ENCODE measurements at regions not wholly inside any gene's neighbourhood (a gene's known extent, or its start where the extent isn't known, plus 50 kb on each side); places are given as distances from the start of the nearest gene placed in this dataset.

DNA sequence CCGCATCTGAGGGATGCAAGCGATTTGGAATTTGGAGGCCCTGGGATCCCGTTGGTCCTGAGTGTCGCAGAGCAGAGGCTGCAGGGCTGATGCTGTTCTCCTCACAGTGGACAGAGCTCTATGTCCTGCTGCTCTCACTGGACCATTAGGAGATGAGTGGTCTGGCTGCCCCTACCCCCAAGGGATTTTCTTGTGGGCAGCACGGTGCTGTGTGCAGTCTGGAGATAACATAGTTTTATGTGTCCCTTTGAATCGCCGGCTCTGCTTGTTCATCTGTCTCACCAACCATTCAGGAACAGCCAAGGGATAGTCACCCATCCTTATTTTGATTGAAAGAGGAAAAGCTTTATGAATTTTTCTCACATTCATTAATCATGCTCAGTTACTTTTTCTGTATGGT lies 49.9 kb downstream of the CHRM3 start:
- DNase-seq: no peak

DNA sequence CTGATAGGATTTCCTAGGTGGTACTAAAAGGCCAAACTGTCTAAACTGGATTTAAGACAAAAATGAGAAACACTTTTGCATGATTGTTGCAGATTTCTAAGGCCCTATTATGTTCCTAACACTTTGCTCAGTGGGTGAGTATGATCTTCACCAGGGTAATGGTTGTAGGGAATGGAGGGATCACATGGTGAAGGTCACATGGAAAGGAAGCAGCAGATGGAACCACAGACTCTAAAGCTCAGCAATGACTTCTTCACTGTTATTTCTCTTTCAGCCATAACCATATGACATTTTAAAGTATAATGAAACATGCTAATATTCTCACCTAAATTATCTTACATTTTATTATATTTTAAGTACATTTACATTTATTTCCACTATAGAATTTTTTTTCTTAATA lies 51.5 kb downstream of the CHRM3 start:
- no peak for DNase-seq

DNA sequence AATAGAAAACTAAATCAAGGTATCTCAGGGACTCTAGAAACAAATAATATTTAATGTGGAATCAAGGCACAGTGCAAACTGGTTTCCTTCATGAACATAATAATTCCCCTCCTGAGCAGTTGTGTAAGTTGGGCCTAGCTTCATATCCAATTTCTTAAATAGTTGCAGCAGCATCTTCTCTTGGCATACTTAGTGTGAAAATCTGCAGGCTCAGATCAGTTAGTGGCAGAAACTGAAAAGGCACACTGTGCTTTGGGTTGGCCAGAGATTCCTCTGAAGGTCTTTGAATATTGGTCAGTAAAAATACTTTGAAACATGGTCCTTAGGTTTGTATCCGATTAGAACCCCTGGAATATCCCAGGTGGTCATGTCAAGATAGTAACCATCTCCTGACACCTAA lies 52.5 kb downstream of the CHRM3 start:
- no peak for DNase-seq

DNA sequence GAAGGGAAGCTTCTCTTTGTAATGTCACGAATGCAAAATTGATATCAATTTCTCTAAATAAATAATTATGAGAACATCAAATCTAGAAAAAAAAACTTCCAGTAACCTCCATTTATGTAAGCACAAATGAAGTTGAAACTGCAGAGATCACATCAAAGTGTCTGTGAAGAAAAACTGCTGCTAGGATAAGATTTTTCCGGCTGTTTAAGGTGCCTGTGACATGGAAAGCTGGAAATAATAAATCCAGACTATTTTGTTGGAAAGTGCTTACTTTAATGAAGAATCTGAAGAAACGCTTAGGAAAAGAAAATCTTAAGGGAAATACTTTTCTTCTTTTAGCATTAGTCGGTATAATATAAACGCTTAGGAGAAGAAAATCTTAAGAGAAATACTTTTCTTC lies 57.0 kb downstream of the CHRM3 start:
- DNase-seq: no peak

DNA sequence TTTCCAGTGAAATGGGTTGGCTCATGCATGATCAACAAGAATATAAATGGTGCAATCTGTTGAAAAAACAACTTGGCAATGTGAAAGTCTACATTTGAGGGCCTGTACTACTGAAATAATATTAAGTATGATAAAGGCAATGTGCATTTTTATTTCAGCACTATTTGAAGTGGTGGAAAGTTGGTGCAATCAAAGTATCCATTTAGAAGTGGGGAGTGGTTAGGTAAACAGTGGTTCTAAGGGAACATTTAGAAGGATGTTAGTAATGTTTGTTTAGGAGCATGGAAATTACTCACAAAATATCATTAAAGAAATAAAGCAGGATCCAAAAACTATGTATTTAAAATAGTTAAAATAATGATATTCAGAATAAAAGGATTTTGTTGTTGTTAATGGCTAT lies 60.2 kb downstream of the CHRM3 start:
- DNase-seq: no peak

DNA sequence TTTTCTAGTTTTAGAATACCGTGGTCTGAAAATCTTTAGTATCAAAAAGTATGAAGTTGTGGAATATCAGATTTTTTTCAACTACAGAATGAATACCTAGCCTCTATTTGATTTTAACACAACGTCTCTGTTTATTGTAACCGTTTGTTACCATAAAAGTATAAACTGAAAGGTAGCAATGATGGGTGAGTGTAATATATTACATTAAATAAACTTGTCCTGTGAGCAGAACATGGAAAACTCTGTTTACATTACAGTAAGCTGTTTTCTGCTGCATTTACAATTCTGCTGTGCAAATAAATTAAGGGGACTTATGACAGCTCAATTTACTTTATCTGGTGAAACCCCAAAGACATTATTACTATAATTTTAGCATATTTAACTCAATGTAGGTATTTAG lies 62.5 kb downstream of the CHRM3 start:
- DNase-seq: no peak

DNA sequence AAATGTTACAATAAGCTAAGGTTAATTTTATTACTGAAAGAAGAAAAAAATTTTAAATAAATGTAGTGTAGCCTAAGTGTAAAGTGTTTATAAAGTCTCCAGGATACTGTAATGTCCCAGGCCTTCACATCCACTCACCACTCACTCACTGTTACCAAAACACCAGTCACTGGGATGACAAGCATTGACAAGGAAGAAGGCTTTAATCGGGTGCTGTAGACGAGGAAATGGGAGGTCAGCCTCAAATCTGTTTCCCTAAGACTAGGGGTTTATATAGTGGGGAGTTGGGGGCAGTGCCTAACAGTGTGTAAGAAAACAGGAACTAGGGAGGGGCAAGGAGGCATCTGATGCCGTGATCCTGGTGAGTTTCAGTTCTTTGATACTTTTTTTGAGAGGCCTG lies 69.4 kb downstream of the CHRM3 start:
- no peak for DNase-seq

DNA sequence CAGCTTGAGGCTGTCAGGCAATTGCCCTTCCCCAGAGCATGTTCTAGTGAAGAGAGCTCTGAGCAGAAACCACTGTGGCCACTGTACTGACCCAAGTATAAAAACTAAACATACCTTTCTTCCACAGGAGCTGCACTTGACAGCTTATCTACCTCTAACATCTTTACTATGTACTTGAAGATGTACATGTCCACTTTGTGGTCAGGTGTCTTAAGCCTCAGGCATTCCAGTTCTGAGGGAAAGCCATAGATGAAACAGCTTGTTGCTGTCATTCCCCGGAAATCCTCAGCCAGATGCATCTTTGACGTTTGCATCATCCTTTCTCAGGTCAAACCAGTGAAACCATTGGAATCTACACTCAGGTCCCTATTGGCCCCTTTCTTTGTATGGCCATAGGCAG lies 70.4 kb downstream of the CHRM3 start:
- no peak for DNase-seq

DNA sequence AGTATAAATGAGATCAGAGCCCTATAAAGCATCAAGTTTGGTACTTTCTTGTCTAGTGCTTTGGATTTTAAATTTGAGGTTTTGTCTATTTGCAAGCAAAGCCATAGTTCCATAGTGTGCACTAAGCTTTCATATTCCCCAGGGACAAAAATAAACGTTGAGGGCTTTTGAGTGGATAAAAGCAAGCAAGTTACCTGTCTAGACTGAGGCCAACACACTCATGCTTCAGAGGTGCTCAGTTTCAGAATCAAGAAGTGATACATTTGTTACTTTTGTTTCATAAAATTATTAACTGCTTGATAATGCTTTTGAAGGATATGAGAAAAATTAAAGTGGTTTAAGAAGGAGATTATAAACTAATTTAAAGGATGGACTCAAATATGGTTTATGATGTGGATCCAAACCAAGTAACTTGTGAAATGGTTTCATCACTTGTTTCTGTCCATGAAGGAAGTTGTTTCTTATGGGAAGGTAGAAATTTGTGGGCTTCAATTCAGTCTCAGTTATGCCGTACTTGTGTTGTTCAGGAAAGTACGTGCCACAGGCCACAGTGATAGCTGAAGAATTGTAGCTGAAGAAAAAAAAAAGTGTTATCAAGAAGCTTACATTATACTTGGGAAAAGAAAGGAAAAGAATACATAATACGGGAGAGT lies 71.2 kb downstream of the CHRM3 start:
- no peak for DNase-seq

DNA sequence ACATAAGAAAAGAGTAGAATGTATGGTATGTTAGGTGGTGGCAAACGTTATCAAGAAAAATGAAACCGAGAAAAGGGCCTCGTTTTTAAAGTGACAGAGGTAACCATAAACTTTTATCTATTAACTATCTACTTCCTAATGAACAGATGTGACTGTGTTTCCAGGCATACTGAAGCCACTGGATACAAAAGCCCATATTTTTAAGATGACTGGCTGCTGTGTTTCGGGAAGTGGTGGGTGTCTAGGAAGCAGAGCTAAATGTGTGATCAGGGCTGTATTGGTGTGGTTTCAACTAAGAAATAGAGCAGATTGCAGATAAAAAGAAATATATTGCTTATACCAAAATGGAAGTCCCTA lies 71.8 kb downstream of the CHRM3 start:
- DNase-seq: no peak

DNA sequence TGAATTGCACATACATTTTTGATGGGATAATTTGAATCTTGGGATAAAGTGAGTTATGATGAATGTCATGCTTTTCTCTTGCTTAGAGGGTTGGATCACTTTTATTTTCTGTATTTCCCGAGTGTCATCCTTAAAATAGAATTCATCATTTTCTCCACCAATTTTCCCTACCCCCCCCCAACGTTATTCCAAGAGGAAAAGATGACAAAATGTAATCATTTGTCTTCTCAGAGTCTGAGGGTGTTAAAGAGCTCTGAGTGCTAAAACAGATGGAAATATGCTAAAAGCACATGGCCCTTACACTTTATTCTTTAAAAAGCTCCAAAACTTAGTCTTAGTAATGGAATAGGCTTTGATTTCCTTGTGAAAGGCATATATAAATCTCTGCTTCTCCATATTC lies 81.4 kb downstream of the CHRM3 start:
- no peak for DNase-seq

DNA sequence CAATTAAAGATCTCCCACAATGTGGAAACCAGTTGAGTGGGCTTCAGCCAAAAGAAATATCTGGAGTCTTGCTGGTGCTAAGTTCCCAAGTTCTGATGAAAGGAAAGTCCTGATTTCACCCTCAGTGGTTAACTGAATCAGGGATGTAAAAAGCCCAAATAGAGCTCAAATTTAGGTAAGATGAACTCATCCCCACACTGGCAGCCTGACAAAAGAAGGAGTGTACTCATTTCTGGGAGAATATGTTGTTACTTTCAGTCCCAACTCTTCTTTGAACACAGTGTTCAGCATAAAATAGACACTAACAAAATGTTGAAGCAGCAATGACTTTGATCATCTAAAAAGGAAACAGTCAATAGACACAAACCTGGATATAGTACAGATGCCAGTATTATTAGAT lies 91.7 kb downstream of the CHRM3 start:
- DNase-seq: no peak

DNA sequence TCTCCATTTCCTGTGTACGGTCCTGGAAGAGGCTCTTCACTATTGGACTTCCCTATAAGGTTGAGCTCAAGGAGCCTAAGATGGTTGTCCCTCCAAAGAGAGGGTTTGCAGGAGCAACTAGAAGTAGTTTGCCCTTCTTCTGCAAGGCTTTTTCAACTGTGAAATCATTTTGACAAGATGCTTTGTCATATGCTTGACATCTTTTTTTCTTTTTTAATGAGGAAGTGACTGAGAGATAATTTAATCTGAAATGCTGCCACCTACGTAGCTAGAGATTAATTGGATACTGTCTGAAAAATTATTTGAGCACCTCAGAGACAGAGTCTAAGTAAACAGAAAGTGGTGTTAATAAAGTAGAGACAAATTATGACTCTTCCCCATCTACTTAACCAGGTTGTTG lies 97.0 kb downstream of the CHRM3 start:
- no peak for DNase-seq

DNA sequence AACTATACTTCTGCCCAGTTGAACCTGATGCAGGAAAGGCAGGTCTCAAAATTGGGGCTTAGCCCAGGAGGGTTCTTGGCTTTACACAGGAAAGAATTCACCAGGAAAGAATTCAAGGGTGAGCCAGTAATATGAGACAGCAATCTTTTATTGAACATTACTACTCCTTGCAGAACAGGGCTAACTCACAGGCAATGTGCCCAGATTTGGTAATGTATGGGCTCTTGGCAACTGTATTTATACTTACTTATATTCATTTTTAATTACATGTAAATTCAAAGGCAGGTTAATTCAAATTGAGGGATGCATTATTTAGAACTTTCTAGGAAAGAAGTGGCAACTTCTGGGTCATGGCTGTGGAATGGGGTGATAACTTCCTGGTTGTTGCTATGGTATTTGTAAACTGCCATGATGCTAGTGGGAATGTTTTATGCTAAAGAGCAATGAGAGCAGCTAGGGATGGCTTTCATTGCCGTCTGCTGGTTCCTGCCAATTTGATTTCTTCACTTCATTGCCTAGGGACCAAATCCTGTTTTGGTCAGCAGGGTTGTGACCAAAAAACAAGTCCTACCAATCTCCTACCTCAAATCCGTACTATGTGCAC lies 107.5 kb downstream of the CHRM3 start:
- DNase-seq: no peak

DNA sequence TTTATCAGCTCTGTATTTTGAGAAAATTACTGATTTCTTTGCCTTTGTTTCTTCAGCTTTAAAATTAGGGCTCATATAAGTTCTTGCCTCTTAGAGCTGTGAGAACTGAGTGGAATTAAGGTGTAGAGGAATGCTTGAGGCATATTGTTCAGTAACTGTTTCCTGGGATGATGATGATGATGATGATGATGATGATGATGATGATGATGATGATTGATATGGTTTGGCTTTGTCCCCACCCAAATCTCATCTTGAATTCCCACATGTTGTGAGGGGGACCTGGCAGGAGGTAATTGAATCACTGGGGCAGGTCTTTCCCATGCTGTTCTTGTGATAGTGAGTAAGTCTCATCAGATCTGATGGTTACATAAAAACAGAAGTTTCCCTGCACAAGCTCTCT lies 118.7 kb downstream of the CHRM3 start:
- DNase-seq: no peak

DNA sequence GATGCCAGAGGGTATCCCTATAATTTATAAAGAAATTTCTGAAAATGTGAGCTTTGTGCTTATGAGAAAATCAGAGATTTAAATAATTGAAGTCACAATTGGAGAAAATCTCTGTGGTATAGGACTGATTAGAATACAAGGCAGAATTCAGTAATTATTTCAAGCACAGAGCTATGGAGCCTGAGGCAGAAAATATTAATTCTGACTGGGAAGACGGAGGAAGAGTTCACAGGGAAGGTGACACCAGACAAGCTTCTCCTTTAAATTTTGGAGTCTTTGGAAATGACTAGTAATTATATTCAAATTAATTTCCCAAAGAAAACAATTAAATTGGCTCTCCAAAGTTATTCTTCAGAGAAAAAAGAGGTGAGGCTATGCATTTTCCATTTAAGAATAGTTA lies 121.5 kb downstream of the CHRM3 start:
- no peak for DNase-seq

DNA sequence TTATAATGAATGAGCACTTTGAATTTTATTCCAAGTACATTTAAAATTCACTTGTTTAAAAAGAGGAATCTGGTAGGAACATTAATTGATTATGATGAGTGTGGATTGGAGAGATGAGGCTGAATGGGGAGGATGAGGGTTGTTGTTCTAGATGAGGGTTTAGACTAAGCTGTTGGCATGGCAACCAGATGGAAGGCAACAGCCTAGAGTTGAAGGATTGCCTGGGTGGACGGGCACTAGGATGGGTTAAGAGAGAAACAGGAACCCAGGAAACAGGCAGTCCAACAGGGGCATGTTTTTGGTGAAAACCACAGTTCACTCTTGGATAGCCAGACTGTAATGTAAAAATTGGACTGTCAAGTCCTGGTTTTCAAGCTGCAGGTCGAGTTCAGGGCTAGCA lies 125.5 kb downstream of the CHRM3 start:
- no peak for DNase-seq

DNA sequence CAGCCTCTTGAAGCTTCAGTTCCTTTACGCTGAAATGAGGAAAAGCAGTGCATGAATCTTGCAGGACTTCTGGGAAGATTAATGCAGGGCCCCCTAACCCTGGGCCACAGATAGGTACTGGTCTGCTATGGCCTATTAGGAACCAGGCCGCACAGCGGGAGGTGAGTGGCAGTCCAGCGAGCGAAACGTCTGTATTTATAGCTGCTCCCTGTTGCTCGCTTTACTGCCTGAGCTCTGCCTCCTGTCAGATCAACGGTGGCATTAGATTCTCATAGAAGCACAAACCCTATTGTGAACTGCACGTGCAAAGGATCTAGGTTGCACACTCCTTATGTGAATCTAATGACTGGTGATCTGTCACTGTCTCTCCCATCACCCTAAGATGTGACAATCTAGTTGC lies 130.2 kb downstream of the CHRM3 start:
- no peak for DNase-seq

DNA sequence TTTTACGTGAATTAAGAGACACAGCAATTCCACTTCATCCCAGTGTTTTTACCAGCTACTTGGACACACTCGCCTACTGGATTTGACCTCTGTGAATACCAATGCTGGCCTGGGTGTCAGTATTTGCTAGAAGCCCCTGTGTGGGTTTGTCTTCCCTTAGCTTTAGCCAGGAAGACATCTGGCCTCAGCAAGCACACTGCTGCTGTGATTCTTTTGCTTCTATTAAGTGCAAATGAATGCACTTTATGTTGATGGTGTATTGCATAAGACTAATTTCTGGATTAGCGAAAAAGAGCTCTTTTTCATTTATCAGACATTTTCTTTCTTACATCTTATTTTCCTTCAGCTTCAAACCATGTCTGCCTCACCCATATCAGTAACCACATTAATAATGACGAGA lies 140.0 kb downstream of the CHRM3 start:
- no peak for DNase-seq

DNA sequence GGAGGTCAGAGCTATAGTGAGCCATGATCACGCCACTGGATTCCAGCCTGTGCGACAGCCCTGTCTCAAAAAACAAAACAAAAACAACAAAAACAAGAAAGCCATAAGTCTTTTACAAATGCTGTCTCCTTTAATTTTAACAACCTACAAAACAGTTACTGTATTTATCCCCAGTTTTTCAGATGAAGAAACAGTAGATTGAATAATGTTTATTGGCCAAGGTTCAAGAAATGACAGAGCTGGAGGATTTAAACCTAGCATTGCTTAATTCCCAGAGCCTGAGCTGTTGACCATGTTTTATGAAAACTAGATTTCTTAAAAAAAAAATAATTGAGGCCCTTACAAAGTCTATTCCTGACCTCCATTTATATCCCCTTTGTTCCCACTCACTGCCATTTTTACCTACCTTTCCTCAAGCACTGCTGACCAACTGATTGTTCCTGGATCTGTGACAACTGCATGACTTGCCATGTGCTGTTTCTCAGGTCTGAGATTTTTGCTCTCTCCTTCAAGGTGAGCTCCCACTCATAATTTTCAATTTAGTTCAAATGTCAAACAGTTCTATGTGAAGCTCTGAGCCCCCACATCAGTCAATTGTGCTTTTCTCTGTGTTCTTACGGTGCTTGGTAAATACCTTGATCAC lies 140.8 kb downstream of the CHRM3 start:
- DNase-seq: no peak

DNA sequence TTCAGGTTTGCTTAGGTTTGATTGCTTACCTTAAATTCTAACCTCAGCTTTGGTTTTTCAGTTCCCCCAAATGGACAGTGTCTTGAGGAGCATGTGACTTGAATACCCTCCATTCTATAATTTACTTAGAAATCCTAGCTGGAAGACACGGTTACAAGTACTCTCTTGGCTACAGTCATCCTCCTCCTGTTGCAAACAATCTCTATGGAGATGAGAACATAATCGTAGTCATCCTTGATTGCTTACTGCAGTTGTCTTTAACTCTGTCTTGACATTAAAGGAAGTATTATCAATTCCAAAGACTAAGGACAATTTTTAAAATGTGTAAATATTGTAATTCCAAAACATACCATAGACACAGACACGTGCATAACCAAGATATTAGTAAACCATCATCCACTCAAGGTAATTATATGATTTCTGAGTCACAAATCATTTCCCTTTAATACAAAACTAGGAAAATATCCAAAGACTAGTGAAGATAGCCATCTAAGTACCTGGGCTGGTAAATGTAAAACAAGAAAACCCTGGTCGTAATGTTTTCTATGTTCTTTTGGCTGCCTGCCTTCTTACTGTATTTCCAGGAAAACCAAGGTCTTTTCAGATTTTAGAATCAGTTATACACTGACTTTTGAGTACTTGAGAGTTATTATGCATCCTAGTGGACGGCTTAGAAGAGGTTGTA lies 149.9 kb downstream of the CHRM3 start:
- no peak for DNase-seq

DNA sequence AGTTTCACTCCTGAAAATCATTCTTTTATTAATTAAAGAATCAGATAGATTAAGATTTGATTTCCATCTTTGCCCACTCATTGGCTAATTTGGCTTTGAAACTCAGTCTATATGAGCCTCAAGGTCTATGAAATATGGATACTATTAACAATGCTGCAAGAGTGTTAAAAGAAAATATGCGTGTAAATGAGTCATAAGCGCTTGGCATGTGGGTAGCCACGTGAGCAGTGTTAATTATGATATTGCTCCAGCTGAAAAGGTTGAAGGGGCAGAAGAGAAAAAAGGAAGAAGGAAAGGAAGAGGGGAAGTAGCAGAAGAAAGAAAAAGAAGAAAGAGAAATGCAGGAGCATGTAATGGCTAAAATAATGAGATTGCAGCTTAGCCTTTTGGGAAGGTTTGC lies 151.4 kb downstream of the CHRM3 start:
- no peak for DNase-seq

DNA sequence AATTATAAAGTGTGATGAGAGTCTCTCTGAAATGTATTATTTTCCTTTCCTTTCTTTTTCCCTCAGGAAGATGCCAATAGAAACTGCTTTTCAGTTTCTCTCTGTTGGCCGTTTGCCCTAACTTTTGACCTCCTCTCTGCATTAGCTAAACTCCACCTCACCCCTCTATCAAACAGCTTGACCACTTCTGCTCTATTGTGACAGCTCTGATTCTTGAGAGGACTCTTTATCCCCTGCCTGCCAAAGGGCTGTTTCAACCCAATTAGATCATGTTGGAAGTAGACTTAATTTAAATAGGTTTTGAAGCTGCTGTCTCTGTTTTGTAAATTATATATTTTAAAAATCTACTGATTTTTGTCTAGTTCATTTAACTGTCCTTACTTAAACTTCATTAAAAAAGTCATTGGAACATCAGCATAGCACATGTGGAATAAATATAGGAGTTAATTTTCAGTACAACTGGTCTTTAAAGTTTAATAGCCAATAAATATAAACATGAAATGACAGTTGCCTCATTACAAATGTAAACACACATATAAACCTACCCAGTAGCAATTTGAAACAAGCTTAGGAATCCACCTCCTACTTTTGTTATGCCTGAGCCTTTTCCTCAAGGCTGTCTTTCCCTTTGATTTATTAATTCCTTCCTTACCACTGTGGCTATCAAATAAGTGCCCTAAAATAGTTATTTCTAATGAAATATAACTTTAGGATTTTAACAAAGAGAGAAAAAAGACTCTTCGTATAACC lies 152.0 kb downstream of the CHRM3 start:
- no peak for DNase-seq

DNA sequence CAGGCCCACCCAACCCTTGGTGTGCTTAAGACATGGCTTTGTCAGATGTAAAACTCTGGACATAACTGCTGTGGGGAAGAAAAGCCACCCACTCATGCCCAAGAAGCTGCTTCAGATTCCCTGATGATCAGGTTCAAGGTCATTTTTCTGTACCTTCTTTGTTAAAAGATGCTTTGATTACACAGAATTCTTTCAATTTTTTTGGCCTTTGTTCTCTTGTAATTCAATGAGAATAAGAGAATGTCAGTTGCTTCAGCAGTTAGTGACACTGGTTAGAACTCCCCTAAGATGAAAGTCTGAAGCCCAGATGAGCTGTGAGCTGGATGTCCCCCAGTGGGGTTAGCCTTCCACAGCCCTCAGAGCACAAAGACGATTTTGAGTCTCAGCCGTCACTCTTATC lies 152.7 kb downstream of the CHRM3 start:
- no peak for DNase-seq

All from fibroblast of skin of right quadriceps (primary cell).